Activated naive CD8-positive, alpha-beta T cell treated with anti-CD3 and anti-CD28 coated beads for 36 hours (primary cell): ENCODE measurements at regions not wholly inside any gene's neighbourhood (a gene's known extent, or its start where the extent isn't known, plus 50 kb on each side); places are given as distances from the start of the nearest gene placed in this dataset.
"Not testable (repeated sequence)": the region's sequence is repeated elsewhere in the genome, so short reads cannot be mapped to it uniquely, and the experiment has no call there.

ENCODE experiments used
- DNase-seq: peaks from one replicate; pipeline ENCODE4 v3.0.0; 2021
- H3K27ac Mint-ChIP-seq: one replicate; pipeline ENCODE4 v1.8.0; 2022; ENCODE audit warnings: mild to moderate bottlenecking, moderate library complexity, mixed read lengths
- H3K27me3 Mint-ChIP-seq: one replicate; pipeline ENCODE4 v1.8.0; 2022; ENCODE audit warnings: mild to moderate bottlenecking, mixed read lengths
- H3K36me3 Mint-ChIP-seq: one replicate; pipeline ENCODE4 v1.8.0; 2021; ENCODE audit warnings: mild to moderate bottlenecking, mixed read lengths
- H3K4me1 Mint-ChIP-seq: one replicate; pipeline ENCODE4 v1.8.0; 2021; ENCODE audit warnings: mixed read lengths
- H3K4me3 Mint-ChIP-seq: one replicate; pipeline ENCODE4 v1.8.0; 2022; ENCODE audit warnings: mild to moderate bottlenecking, moderate library complexity, mixed read lengths
- H3K9me3 Mint-ChIP-seq: one replicate; pipeline ENCODE4 v1.8.0; 2022; ENCODE audit warnings: mixed read lengths

GRCh38 chr5:103679873-103680272, 117.3 kb upstream of the NUDT12 start:
- no peaks in the 10 kb centered on the region for H3K27me3 Mint-ChIP-seq
- H3K4me1 Mint-ChIP-seq = no peaks in the 10 kb centered on the region
- no peaks in the 10 kb centered on the region for H3K9me3 Mint-ChIP-seq
- no peak for DNase-seq
- no peak overlapping the region for H3K4me3 Mint-ChIP-seq
- H3K27ac Mint-ChIP-seq = no peak overlapping the region
- H3K36me3 Mint-ChIP-seq = no peaks in the 10 kb centered on the region

GRCh38 chr5:103676198-103676597, 113.6 kb upstream of the NUDT12 start:
- not testable (repeated sequence) for H3K4me3 Mint-ChIP-seq, H3K27me3 Mint-ChIP-seq, H3K27ac Mint-ChIP-seq, DNase-seq, H3K9me3 Mint-ChIP-seq, H3K36me3 Mint-ChIP-seq, H3K4me1 Mint-ChIP-seq

- H3K27ac Mint-ChIP-seq = no peak overlapping the region
- no peaks in the 10 kb centered on the region for H3K27me3 Mint-ChIP-seq
These were observed 112.2 kb upstream of the NUDT12 start for GRCh38 chr5:103674739-103675138.

GRCh38 chr5:103674251-103674650, 111.7 kb upstream of the NUDT12 start:
- no peaks in the 10 kb centered on the region for H3K4me1 Mint-ChIP-seq
- H3K36me3 Mint-ChIP-seq = no peaks in the 10 kb centered on the region
- H3K27ac Mint-ChIP-seq = no peak overlapping the region
- DNase-seq = no peak
- no peak overlapping the region for H3K4me3 Mint-ChIP-seq
- H3K9me3 Mint-ChIP-seq = no peaks in the 10 kb centered on the region
- H3K27me3 Mint-ChIP-seq = peaks cover 2% of the 10 kb centered on the region

More at GRCh38 chr5:103674739-103675138, 112.2 kb upstream of the NUDT12 start:
- Mint-ChIP-seq H3K4me3 (no peak overlapping the region), H3K4me1 (no peaks in the 10 kb centered on the region), H3K9me3 (no peaks in the 10 kb centered on the region), H3K36me3 (no peaks in the 10 kb centered on the region)
- DNase-seq = no peak

- H3K36me3 Mint-ChIP-seq = no peaks in the 10 kb centered on the region
- H3K27me3 Mint-ChIP-seq = peaks cover 4% of the 10 kb centered on the region
These were observed 107.0 kb upstream of the NUDT12 start for GRCh38 chr5:103669615-103670014.

GRCh38 chr5:103668281-103668680, 105.7 kb upstream of the NUDT12 start:
- Mint-ChIP-seq H3K27ac (no peak overlapping the region), H3K4me3 (no peak overlapping the region), H3K9me3 (peaks cover 8% of the 10 kb centered on the region), H3K27me3 (peaks cover 4% of the 10 kb centered on the region), H3K4me1 (no peaks in the 10 kb centered on the region), H3K36me3 (no peaks in the 10 kb centered on the region)
- DNase-seq = no peak

More at GRCh38 chr5:103669615-103670014, 107.0 kb upstream of the NUDT12 start:
- H3K4me3 Mint-ChIP-seq = no peak overlapping the region
- no peak overlapping the region for H3K27ac Mint-ChIP-seq
- H3K9me3 Mint-ChIP-seq = peaks cover 4% of the 10 kb centered on the region
- DNase-seq = no peak
- no peaks in the 10 kb centered on the region for H3K4me1 Mint-ChIP-seq

GRCh38 chr5:103667068-103667467, 104.5 kb upstream of the NUDT12 start:
- no peak overlapping the region for H3K27ac Mint-ChIP-seq
- H3K27me3 Mint-ChIP-seq = peaks cover 4% of the 10 kb centered on the region
- peaks cover 15% of the 10 kb centered on the region for H3K9me3 Mint-ChIP-seq
- no peaks in the 10 kb centered on the region for H3K4me1 Mint-ChIP-seq
- no peak overlapping the region for H3K4me3 Mint-ChIP-seq
- DNase-seq = no peak
- no peaks in the 10 kb centered on the region for H3K36me3 Mint-ChIP-seq

- peaks cover under 1% of the 10 kb centered on the region for H3K9me3 Mint-ChIP-seq
- no peaks in the 10 kb centered on the region for H3K36me3 Mint-ChIP-seq
- H3K27me3 Mint-ChIP-seq = no peaks in the 10 kb centered on the region
- H3K4me3 Mint-ChIP-seq = no peak overlapping the region
- H3K4me1 Mint-ChIP-seq = no peaks in the 10 kb centered on the region
- H3K27ac Mint-ChIP-seq = no peak overlapping the region
- no peak for DNase-seq
These were observed 94.7 kb upstream of the NUDT12 start for GRCh38 chr5:103657301-103657700.

- Mint-ChIP-seq H3K4me1 (no peaks in the 10 kb centered on the region), H3K36me3 (no peaks in the 10 kb centered on the region), H3K27ac (no peak overlapping the region), H3K9me3 (no peaks in the 10 kb centered on the region), H3K27me3 (no peaks in the 10 kb centered on the region), H3K4me3 (no peak overlapping the region)
- no peak for DNase-seq
These were observed 85.5 kb upstream of the NUDT12 start for GRCh38 chr5:103648086-103648485.

- no peak for DNase-seq
- Mint-ChIP-seq H3K27ac (no peak overlapping the region), H3K4me3 (no peak overlapping the region), H3K27me3 (no peaks in the 10 kb centered on the region), H3K36me3 (no peaks in the 10 kb centered on the region), H3K9me3 (no peaks in the 10 kb centered on the region), H3K4me1 (no peaks in the 10 kb centered on the region)
These were observed 84.4 kb upstream of the NUDT12 start for GRCh38 chr5:103646698-103647614.

GRCh38 chr5:103645816-103646215, 83.2 kb upstream of the NUDT12 start:
- Mint-ChIP-seq H3K4me3 (no peak overlapping the region), H3K4me1 (no peaks in the 10 kb centered on the region), H3K9me3 (no peaks in the 10 kb centered on the region), H3K27ac (no peak overlapping the region), H3K36me3 (no peaks in the 10 kb centered on the region), H3K27me3 (no peaks in the 10 kb centered on the region)
- DNase-seq = no peak

GRCh38 chr5:103638979-103639378, 76.4 kb upstream of the NUDT12 start:
- Mint-ChIP-seq H3K9me3 (no peaks in the 10 kb centered on the region), H3K36me3 (no peaks in the 10 kb centered on the region), H3K27ac (no peak overlapping the region), H3K4me3 (no peak overlapping the region), H3K4me1 (no peaks in the 10 kb centered on the region), H3K27me3 (no peaks in the 10 kb centered on the region)
- no peak for DNase-seq

- no peaks in the 10 kb centered on the region for H3K9me3 Mint-ChIP-seq
- no peaks in the 10 kb centered on the region for H3K36me3 Mint-ChIP-seq
- no peak overlapping the region for H3K4me3 Mint-ChIP-seq
These were observed 62.1 kb upstream of the NUDT12 start for GRCh38 chr5:103624675-103625074.

GRCh38 chr5:103624035-103624480, 61.5 kb upstream of the NUDT12 start:
- H3K27ac Mint-ChIP-seq = no peak overlapping the region
- H3K4me1 Mint-ChIP-seq = no peaks in the 10 kb centered on the region
- H3K36me3 Mint-ChIP-seq = no peaks in the 10 kb centered on the region
- no peaks in the 10 kb centered on the region for H3K9me3 Mint-ChIP-seq
- no peak overlapping the region for H3K4me3 Mint-ChIP-seq
- H3K27me3 Mint-ChIP-seq = peaks cover 3% of the 10 kb centered on the region
- no peak for DNase-seq

More at GRCh38 chr5:103624675-103625074, 62.1 kb upstream of the NUDT12 start:
- Mint-ChIP-seq H3K27me3 (peaks cover 3% of the 10 kb centered on the region), H3K27ac (no peak overlapping the region), H3K4me1 (no peaks in the 10 kb centered on the region)
- DNase-seq = no peak

- Mint-ChIP-seq H3K27me3 (peaks cover 3% of the 10 kb centered on the region), H3K4me3 (no peak overlapping the region), H3K27ac (no peak overlapping the region), H3K36me3 (no peaks in the 10 kb centered on the region), H3K4me1 (no peaks in the 10 kb centered on the region), H3K9me3 (no peaks in the 10 kb centered on the region)
- DNase-seq = no peak
These were observed 60.8 kb upstream of the NUDT12 start for GRCh38 chr5:103623425-103623824.

GRCh38 chr5:103621548-103621930, 59.0 kb upstream of the NUDT12 start:
- no peak for DNase-seq
- Mint-ChIP-seq H3K27ac (no peak overlapping the region), H3K36me3 (no peaks in the 10 kb centered on the region), H3K4me1 (no peaks in the 10 kb centered on the region), H3K9me3 (no peaks in the 10 kb centered on the region), H3K4me3 (no peak overlapping the region), H3K27me3 (peaks cover 3% of the 10 kb centered on the region)
